ENCODE measurements at regions not wholly inside any gene's neighbourhood (a gene's known extent, or its start where the extent isn't known, plus 50 kb on each side); places are given as distances from the start of the nearest gene placed in this dataset.

DNA sequence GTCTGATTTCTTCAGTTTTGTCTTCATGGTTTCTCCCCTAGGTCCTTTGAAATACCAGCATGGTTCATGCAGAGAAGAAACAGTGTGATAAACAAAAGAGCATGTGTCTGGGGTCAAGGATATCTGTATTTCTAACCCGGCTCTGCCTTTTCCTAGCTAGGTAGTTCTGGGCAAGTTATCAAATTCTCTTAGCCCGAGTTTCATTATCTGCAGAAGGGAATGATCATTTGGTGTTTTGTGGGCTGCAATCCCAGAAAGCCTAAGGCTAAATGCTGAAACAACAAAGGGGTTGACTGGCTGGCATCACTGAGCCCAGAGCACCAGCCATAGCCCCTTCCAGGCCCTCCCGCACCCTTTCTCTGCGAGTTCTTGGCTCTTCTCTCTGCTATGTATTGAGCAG lies 51.7 kb upstream of the DAPL1 start:
- Histone ChIP-seq H3K4me1 (ENCODE audit: insufficient read depth, low read length) (no peaks in the 10 kb centered on the region), H3K27me3 (ENCODE audit: control insufficient read depth in 1 of 2, insufficient read depth in 2 of 2, low read length in 2 of 2) (peaks cover 14 to 15% of the 10 kb centered on the region in 2 experiments), H3K36me3 (ENCODE audit: insufficient read depth, low read length) (no peaks in the 10 kb centered on the region), H3K9me3 (ENCODE audit: control insufficient read depth in 1 of 2, insufficient read depth in 1 of 2, low read length in 2 of 2) (no peaks in the 10 kb centered on the region), H3K4me3 (ENCODE audit: low read length) (no peak overlapping the region), H3K27ac (ENCODE audit: low read depth in 1 of 2, low read length in 2 of 2) (no peak overlapping the region)
- ATAC-seq (ENCODE audit: poor library complexity) (no peak), DNase-seq (no peak)
- CTCF ChIA-PET = interaction anchor here (1.9 kb wide), 1 partner anchor 719 kb away, joined by 4 read pairs; no protein-coding TSS in a partner anchor
- TF ChIP-seq, protein P1, sequence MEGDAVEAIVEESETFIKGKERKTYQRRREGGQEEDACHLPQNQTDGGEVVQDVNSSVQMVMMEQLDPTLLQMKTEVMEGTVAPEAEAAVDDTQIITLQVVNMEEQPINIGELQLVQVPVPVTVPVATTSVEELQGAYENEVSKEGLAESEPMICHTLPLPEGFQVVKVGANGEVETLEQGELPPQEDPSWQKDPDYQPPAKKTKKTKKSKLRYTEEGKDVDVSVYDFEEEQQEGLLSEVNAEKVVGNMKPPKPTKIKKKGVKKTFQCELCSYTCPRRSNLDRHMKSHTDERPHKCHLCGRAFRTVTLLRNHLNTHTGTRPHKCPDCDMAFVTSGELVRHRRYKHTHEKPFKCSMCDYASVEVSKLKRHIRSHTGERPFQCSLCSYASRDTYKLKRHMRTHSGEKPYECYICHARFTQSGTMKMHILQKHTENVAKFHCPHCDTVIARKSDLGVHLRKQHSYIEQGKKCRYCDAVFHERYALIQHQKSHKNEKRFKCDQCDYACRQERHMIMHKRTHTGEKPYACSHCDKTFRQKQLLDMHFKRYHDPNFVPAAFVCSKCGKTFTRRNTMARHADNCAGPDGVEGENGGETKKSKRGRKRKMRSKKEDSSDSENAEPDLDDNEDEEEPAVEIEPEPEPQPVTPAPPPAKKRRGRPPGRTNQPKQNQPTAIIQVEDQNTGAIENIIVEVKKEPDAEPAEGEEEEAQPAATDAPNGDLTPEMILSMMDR (IDR thresholded peaks at IDR 0.05) = no peak
- Mint-ChIP-seq H3K9me3 (no peaks in the 10 kb centered on the region), H3K4me1 (ENCODE audit: low read depth) (no peaks in the 10 kb centered on the region), H3K36me3 (ENCODE audit: low read depth) (no peaks in the 10 kb centered on the region), H3K27me3 (peaks cover 32% of the 10 kb centered on the region), H3K27ac (no peak overlapping the region), H3K4me3 (no peak overlapping the region)
- intact Hi-C loops (cut with DNase I, micrococcal nuclease) = loop anchor here in 1 of 2 experiments (10.0 kb wide), 1 partner anchor 1239 kb away; no protein-coding TSS in a partner anchor
- POLR2A ChIA-PET = no interaction called here

DNA sequence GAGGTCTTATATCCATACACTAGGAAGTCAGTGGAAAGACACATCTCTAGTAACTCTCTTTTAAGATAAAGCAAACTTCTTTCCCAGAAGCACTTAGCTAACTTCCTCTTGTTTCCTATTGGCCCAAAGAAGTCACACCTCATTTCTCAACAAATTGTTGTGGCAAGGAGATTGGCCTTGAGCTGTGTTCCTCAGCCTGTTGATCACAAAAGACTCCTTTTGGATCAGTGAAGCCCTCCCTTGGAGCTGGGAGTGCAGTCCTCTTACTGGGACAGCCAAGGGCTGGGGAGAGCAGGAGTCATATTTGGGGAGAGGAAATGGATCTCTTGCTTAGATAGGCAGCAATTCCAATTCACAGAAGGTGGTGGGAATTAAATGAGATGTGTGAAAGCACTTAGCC lies 51.2 kb upstream of the DAPL1 start:
- TF ChIP-seq, protein P1 (IDR thresholded peaks at IDR 0.05) = no peak
- no peaks in the 10 kb centered on the region for H3K9me3 Mint-ChIP-seq
- Histone ChIP-seq H3K27me3 (ENCODE audit: control insufficient read depth in 1 of 2, insufficient read depth in 2 of 2, low read length in 2 of 2) (peaks cover 14 to 15% of the 10 kb centered on the region in 2 experiments), H3K4me3 (ENCODE audit: low read length) (no peak overlapping the region), H3K9me3 (ENCODE audit: control insufficient read depth in 1 of 2, insufficient read depth in 1 of 2, low read length in 2 of 2) (no peaks in the 10 kb centered on the region), H3K27ac (ENCODE audit: low read depth in 1 of 2, low read length in 2 of 2) (no peak overlapping the region), H3K36me3 (ENCODE audit: insufficient read depth, low read length) (no peaks in the 10 kb centered on the region), H3K4me1 (ENCODE audit: insufficient read depth, low read length) (no peaks in the 10 kb centered on the region)
- intact Hi-C loops (cut with DNase I, micrococcal nuclease) = loop anchor here (2.0 to 10.0 kb wide), 2 partner anchors 719 to 1239 kb away; no protein-coding TSS in a partner anchor
- H3K27ac Mint-ChIP-seq = no peak overlapping the region
- no peaks in the 10 kb centered on the region for H3K36me3 Mint-ChIP-seq (ENCODE audit: low read depth)
- CTCF ChIA-PET = interaction anchor here (1.9 kb wide), 1 partner anchor 719 kb away, joined by 4 read pairs; no protein-coding TSS in a partner anchor
- no peak for ATAC-seq (ENCODE audit: poor library complexity)
- POLR2A ChIA-PET = no interaction called here
- H3K4me1 Mint-ChIP-seq (ENCODE audit: low read depth) = no peaks in the 10 kb centered on the region
- peaks cover 34% of the 10 kb centered on the region for H3K27me3 Mint-ChIP-seq
- no peak overlapping the region for H3K4me3 Mint-ChIP-seq
- DNase-seq = no peak

DNA sequence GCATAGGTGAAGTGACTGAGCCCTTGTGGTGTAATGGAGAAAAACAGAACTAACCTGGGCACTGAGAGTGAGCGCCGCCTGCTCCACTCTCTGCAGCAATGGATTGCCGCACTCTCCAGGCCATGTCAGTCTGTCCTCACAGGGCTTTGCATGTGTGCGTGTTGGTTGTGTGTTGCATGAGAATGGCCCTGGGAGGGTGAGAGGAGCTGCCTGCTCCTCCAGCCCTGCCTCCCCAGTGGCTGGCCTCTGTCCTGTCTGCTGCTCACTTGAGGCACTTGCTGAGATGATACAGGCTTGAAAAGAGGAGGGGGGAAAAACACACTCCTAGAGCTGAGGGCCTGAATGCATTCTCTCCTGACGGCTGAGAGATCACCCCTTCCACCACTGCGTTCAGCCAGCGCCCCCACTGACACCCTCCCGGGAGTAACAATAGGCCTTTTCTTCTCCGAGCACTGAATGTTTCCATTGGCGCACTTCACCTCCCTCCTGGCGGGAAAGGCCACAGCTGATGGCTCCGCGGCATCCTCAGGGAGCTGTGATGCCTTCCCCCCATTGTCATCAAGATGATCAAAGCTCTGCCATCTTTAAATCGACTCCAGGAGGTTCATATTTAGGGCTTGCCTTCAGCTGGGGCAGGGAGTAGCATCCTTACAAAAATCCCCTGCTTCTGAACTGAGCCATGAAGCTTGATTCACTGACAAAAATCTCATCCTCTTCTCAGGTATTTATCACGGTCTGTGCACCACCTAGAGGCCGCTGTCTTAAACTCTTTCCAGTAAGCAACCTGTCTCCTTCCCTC lies 49.9 kb upstream of the DAPL1 start:
- POLR2A ChIA-PET = interaction anchor here (1.0 kb wide), 2 partner anchors 721 to 1443 kb away, joined by 3 read pairs; no protein-coding TSS in a partner anchor
- Mint-ChIP-seq H3K4me3 (no peak overlapping the region), H3K4me1 (ENCODE audit: low read depth) (no peaks in the 10 kb centered on the region), H3K27ac (no peak overlapping the region), H3K36me3 (ENCODE audit: low read depth) (no peaks in the 10 kb centered on the region), H3K9me3 (no peaks in the 10 kb centered on the region), H3K27me3 (peaks cover 46% of the 10 kb centered on the region)
- Histone ChIP-seq H3K4me3 (ENCODE audit: low read length) (no peak overlapping the region), H3K4me1 (ENCODE audit: insufficient read depth, low read length) (no peaks in the 10 kb centered on the region), H3K9me3 (ENCODE audit: control insufficient read depth in 1 of 2, insufficient read depth in 1 of 2, low read length in 2 of 2) (no peaks in the 10 kb centered on the region), H3K27ac (ENCODE audit: low read depth in 1 of 2, low read length in 2 of 2) (no peak overlapping the region), H3K36me3 (ENCODE audit: insufficient read depth, low read length) (no peaks in the 10 kb centered on the region), H3K27me3 (ENCODE audit: control insufficient read depth in 1 of 2, insufficient read depth in 2 of 2, low read length in 2 of 2) (peaks cover 14 to 20% of the 10 kb centered on the region in 2 experiments)
- CTCF ChIA-PET = interaction anchor here (1.8 to 2.4 kb wide), 3 partner anchors 9 to 722 kb away, joined by 4 to 19 read pairs (median 7); no protein-coding TSS in a partner anchor
- peak in 12 of 14 experiments; percentile 3 to 56 (median 17) for DNase-seq
- ATAC-seq (ENCODE audit: poor library complexity) = peak; percentile 43
- intact Hi-C loops (cut with DNase I, micrococcal nuclease) = loop anchor here (2.0 to 10.0 kb wide), 3 partner anchors 720 to 1443 kb away; no protein-coding TSS in a partner anchor
- TF ChIP-seq, protein P1 (IDR thresholded peaks at IDR 0.05) = no peak

All from CD4-positive, alpha-beta T cell (primary cell).